Upper lobe of right lung (tissue), 1 donor: ENCODE measurements at regions not wholly inside any gene's neighbourhood (a gene's known extent, or its start where the extent isn't known, plus 50 kb on each side); places are given as distances from the start of the nearest gene placed in this dataset.
"Not testable (repeated sequence)": the region's sequence is repeated elsewhere in the genome, so short reads cannot be mapped to it uniquely, and the experiment has no call there.

Experiments used
- ATAC-seq: fragments of 200-7000 bp; cut with Tn5 transposase; one replicate; pipeline ENCODE4 v1.9.1; 2020; ENCODE audit warnings: mild to moderate bottlenecking, moderate library complexity
- DNase-seq: peaks from one replicate; pipeline ENCODE4 v3.0.0-alpha.2; 2020
- H3K27ac ChIP-seq: fragments of 200-600 bp; one replicate; pipeline ENCODE4 v1.8.0; 2022
- H3K27me3 ChIP-seq: fragments of 200-600 bp; one replicate; pipeline ENCODE4 v1.8.0; 2022; ENCODE audit warnings: mild to moderate bottlenecking
- H3K36me3 ChIP-seq: fragments of 200-600 bp; one replicate; pipeline ENCODE4 v1.8.0; 2022
- H3K4me1 ChIP-seq: fragments of 200-600 bp; one replicate; pipeline ENCODE4 v1.8.0; 2022
- H3K4me3 ChIP-seq: fragments of 200-600 bp; one replicate; pipeline ENCODE4 v1.8.0; 2022; ENCODE audit warnings: mild to moderate bottlenecking
- H3K9me3 ChIP-seq: fragments of 200-600 bp; one replicate; pipeline ENCODE4 v1.8.0; 2022
- CTCF ChIP-seq: fragments of 200-600 bp; IDR thresholded peaks from one replicate; pipeline ENCODE4 v1.8.0; 2022; ENCODE audit warnings: antibody characterized with exemption
- intact Hi-C: fragments of 100-400 bp; cut with DNase I; formaldehyde crosslinking; loops from one replicate; pipeline ENCODE4 v1.11.0; 2022
- donor health status: DM: no; HTN: yes; CAD: no; lungs with severe emphysema.

- intact Hi-C loops = no loop called here
- H3K4me3 ChIP-seq = no peak overlapping the region
- no peaks in the 10 kb centered on the region for H3K9me3 ChIP-seq
- ATAC-seq (no peak), DNase-seq (no peak)
- H3K4me1 ChIP-seq = peaks cover 3% of the 10 kb centered on the region
- no peaks in the 10 kb centered on the region for H3K27me3 ChIP-seq
- H3K27ac ChIP-seq = no peak overlapping the region
- no peak for TF ChIP-seq CTCF
- H3K36me3 ChIP-seq = no peaks in the 10 kb centered on the region
Observed at GRCh38 chr9:89690334-89690912, 85.6 kb downstream of the GADD45G start.

GRCh38 chr9:89695441-89695891 is 90.7 kb downstream of the GADD45G start:
- Histone ChIP-seq H3K9me3 (no peaks in the 10 kb centered on the region), H3K4me3 (no peak overlapping the region), H3K36me3 (no peaks in the 10 kb centered on the region), H3K27me3 (no peaks in the 10 kb centered on the region), H3K4me1 (no peaks in the 10 kb centered on the region), H3K27ac (no peak overlapping the region)
- intact Hi-C loops = no loop called here
- no peak for TF ChIP-seq CTCF
- DNase-seq (peak; percentile 18), ATAC-seq (no peak)

DNA sequence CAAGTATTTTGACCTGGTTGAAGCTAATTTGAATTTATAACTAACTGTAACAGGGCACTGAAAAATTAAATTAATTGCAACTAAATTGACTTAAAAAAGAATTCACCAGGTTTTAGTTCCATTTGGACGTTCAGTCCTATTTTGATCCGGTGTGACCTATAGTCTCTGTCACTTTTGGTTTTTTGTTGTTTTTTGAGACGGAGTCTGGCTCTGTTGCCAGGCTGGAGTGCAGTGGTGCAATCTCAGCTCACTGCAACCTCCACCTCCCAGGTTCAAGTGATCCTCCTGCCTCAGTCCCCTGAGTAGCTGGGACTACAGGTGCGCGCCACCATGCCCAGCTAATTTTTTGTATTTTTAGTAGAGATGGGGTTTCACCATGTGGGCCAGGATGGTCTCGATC is 91.2 kb downstream of the GADD45G start:
- intact Hi-C loops, H3K4me1 ChIP-seq, H3K27me3 ChIP-seq, ATAC-seq, H3K4me3 ChIP-seq, H3K9me3 ChIP-seq, H3K27ac ChIP-seq, H3K36me3 ChIP-seq: not testable (repeated sequence)
- DNase-seq = peak; percentile 9

GRCh38 chr9:89696780-89697179 is 92.0 kb downstream of the GADD45G start:
- Histone ChIP-seq H3K4me3 (no peak overlapping the region), H3K36me3 (no peaks in the 10 kb centered on the region), H3K4me1 (peaks cover 5% of the 10 kb centered on the region), H3K27ac (no peak overlapping the region), H3K9me3 (no peaks in the 10 kb centered on the region), H3K27me3 (no peaks in the 10 kb centered on the region)
- no peak for TF ChIP-seq CTCF
- DNase-seq (peak; percentile 28), ATAC-seq (no peak)
- intact Hi-C loops = no loop called here

DNA sequence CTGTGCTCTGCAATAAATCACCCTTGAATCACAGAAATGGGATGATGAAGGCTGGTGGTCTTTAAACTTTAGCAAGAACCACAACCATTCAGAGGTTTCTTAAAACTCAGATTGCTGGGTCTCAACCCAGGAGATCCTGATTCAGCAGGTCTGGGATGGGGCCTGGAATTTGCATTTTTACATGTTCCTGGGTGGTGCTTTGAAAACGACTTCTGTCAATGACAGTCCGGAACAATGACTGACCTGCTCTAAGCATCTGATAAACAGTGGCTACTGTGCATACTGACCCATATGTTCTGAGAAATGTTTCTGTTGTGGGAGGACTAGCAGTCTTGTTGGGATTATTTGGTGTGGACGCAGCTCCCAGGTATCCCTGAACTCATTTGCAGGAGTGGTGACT is 92.7 kb downstream of the GADD45G start:
- peaks cover 7% of the 10 kb centered on the region for H3K4me1 ChIP-seq
- H3K27me3 ChIP-seq = no peaks in the 10 kb centered on the region
- no peak overlapping the region for H3K27ac ChIP-seq
- H3K4me3 ChIP-seq = no peak overlapping the region
- no peaks in the 10 kb centered on the region for H3K9me3 ChIP-seq
- no peaks in the 10 kb centered on the region for H3K36me3 ChIP-seq
- no peak for ATAC-seq
- no peak for DNase-seq
- intact Hi-C loops = no loop called here
- no peak for TF ChIP-seq CTCF

GRCh38 chr9:89698411-89699005 is 93.7 kb downstream of the GADD45G start:
- Histone ChIP-seq H3K36me3 (no peaks in the 10 kb centered on the region), H3K27me3 (no peaks in the 10 kb centered on the region), H3K9me3 (no peaks in the 10 kb centered on the region), H3K27ac (no peak overlapping the region), H3K4me3 (no peak overlapping the region), H3K4me1 (peaks cover 7% of the 10 kb centered on the region)
- DNase-seq (no peak), ATAC-seq (no peak)
- no peak for TF ChIP-seq CTCF
- intact Hi-C loops = no loop called here
